Effector memory CD8-positive, alpha-beta T cell (primary cell): ENCODE measurements at regions not wholly inside any gene's neighbourhood (a gene's known extent, or its start where the extent isn't known, plus 50 kb on each side); places are given as distances from the start of the nearest gene placed in this dataset.

Source experiments
- ATAC-seq: fragments of 150-1000 bp; cut with Tn5 transposase; replicated peaks from 2 replicates; pipeline ENCODE4 v1.10.0; 2021; ENCODE audit warnings: mild to moderate bottlenecking, moderate library complexity
- DNase-seq, 3 experiments: peaks; one replicate each; pipeline ENCODE4 v3.0.0; 2021
- H3K27ac Mint-ChIP-seq, 2 donors: one replicate each; pipeline ENCODE4 v1.8.0; 2022; ENCODE audit warnings: mild to moderate bottlenecking in 2 of 2, mixed read lengths in 2 of 2, moderate library complexity in 2 of 2
- H3K27me3 Mint-ChIP-seq, 2 donors: one replicate each; pipeline ENCODE4 v1.8.0; 2022; ENCODE audit warnings: mixed read lengths in 2 of 2
- H3K36me3 Mint-ChIP-seq: one replicate; pipeline ENCODE4 v1.8.0; 2022; ENCODE audit warnings: mild to moderate bottlenecking, moderate library complexity, mixed read lengths; ENCODE audit not compliant: insufficient read depth
- H3K4me1 Mint-ChIP-seq, 2 donors: one replicate each; pipeline ENCODE4 v1.8.0; 2022; ENCODE audit warnings: low read depth in 2 of 2, mixed read lengths in 2 of 2
- H3K4me3 Mint-ChIP-seq, 2 donors: one replicate each; pipeline ENCODE4 v1.8.0; 2022; ENCODE audit warnings: mild to moderate bottlenecking in 2 of 2, mixed read lengths in 2 of 2, moderate library complexity in 2 of 2
- H3K9me3 Mint-ChIP-seq, 2 donors: one replicate each; pipeline ENCODE4 v1.8.0; 2022; ENCODE audit warnings: mixed read lengths in 2 of 2

DNA sequence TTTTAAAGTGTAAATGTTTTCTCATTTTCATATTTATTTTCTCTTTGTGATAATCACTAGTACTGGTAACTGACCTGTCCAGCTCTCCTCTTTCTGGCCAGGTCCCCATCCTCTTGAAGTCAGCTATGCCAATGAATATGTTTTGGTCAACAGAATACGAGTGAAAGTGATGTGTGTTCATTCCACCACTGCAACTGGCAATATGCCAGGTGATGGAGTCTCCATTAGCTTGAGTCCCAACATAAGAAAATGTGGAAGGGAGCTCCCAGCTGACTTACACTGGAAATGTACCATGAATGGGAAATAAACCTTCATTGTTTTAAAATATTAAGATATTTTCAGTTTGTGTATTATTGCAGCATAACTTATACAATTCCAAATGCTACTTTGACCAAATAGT is 75.8 kb downstream of the CCDC34 start:
- H3K27me3 Mint-ChIP-seq = peaks cover 0 to 19% of the 10 kb centered on the region in 2 donors
- no peak overlapping the region for H3K27ac Mint-ChIP-seq
- H3K4me3 Mint-ChIP-seq = no peak overlapping the region
- no peak for ATAC-seq
- peaks cover 4% of the 10 kb centered on the region for H3K36me3 Mint-ChIP-seq
- H3K4me1 Mint-ChIP-seq = no peaks in the 10 kb centered on the region
- no peak for DNase-seq
- H3K9me3 Mint-ChIP-seq = peaks cover 4 to 5% of the 10 kb centered on the region in 2 donors

DNA sequence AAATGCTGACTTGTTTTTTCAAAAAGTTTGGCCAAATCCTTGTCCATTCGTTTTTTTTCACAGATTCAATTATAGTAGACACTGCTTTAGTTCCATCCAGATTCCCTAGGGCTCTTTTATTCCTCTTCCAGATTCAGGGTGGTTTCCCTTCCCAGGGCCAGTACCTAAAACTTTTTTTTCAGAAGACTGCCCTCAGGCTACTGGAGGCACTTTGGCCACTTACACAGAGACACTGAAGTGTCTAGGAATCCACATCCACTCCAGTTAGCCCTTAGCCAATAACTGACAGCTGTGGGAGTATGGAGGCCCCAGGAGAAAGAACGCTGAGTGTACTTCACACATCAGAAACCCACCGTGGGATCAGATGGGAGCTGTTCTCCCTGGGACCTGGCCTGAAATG is 77.3 kb downstream of the CCDC34 start:
- no peak for ATAC-seq
- Mint-ChIP-seq H3K4me1 (peaks cover 0 to 2% of the 10 kb centered on the region in 2 donors), H3K27ac (no peak overlapping the region), H3K9me3 (peaks cover 0 to 5% of the 10 kb centered on the region in 2 donors), H3K36me3 (peaks cover 4% of the 10 kb centered on the region), H3K4me3 (no peak overlapping the region), H3K27me3 (peaks cover 0 to 14% of the 10 kb centered on the region in 2 donors)
- DNase-seq = no peak

DNA sequence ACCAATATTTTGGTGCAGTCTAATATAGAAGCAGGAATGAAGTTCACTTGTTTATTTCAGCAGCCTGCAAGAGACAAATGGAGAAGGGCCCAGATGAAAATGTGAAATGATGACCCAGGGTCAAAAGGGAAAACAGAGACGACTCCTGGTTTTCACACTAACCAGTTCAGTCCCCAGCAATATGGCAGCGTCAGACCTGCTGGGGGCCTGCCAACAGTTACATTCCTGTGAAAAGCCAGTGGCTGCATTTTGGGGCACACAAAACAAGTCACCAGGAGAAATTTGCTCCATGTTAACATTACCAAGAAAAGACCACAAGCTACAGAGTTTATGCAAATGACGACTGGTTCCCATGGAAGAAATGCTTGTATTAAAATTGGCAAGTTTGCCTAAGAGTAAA is 80.2 kb downstream of the CCDC34 start:
- DNase-seq (no peak), ATAC-seq (no peak)
- H3K4me3 Mint-ChIP-seq = no peak overlapping the region
- H3K27me3 Mint-ChIP-seq = no peaks in the 10 kb centered on the region
- no peaks in the 10 kb centered on the region for H3K9me3 Mint-ChIP-seq
- H3K27ac Mint-ChIP-seq = no peak overlapping the region
- H3K4me1 Mint-ChIP-seq = peaks cover 0 to 2% of the 10 kb centered on the region in 2 donors
- H3K36me3 Mint-ChIP-seq = peaks cover 4% of the 10 kb centered on the region

DNA sequence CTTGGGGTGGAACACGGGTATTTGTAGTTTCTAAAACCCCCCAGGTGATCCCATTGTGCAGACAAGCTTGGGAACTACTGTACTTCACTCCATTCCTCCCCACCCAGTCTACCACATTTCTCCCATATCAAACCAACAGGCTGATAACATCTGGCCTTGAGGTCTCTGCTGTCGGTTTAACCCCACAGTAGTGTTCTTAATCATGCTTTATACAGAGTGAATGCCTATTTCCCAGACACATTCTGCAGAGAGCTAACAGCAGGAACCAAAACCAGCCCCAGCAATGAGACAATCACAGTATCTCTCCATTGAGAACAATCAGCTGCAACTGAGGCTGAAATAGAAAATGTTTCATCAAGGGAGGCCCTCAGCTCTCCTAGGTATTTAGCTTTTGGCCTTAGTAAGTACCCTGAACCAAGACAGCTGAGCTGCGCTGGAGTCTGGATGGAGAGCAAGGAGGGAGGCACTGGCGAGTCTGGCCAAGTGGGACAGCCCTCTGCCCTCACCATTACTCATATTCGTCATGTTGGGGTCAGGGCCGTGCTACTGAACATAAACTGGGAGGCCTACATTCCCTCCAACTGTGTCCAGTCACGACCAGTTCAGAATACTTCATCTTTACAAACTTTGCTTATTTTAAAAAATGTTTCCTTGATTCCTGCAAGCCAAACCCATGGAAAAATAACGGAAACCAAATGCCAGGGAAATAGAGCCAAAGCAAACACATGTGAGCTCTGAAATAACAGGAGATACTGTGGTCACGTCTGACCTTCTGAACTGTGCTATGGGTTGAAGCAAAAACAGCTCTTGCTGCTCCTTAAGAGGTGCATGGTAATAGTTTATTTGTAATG is 81.0 kb downstream of the CCDC34 start:
- DNase-seq (no peak), ATAC-seq (no peak)
- H3K4me1 Mint-ChIP-seq = peaks cover 0 to 2% of the 10 kb centered on the region in 2 donors
- H3K9me3 Mint-ChIP-seq = no peaks in the 10 kb centered on the region
- H3K27me3 Mint-ChIP-seq = no peaks in the 10 kb centered on the region
- H3K4me3 Mint-ChIP-seq = no peak overlapping the region
- H3K36me3 Mint-ChIP-seq = peaks cover 4% of the 10 kb centered on the region
- H3K27ac Mint-ChIP-seq = no peak overlapping the region

DNA sequence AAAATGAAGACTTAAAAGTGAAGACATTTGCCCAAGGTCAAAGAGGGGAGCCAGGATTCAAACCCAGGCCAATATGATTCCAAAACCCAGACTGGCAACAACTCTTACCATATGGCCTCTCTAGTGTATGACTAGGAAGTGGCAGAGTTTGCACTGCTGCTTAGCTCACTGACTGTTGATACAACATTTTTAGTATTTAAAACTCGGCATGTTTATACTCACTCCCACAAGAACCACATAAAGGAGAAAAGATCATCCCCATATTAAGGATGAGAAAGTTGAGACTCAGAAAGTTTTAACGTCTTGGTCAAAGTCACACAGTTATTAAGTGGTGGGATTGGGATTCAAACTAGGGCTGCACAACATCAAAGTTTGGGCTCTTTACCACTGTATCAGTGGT is 81.7 kb downstream of the CCDC34 start:
- DNase-seq = no peak
- no peaks in the 10 kb centered on the region for H3K27me3 Mint-ChIP-seq

DNA sequence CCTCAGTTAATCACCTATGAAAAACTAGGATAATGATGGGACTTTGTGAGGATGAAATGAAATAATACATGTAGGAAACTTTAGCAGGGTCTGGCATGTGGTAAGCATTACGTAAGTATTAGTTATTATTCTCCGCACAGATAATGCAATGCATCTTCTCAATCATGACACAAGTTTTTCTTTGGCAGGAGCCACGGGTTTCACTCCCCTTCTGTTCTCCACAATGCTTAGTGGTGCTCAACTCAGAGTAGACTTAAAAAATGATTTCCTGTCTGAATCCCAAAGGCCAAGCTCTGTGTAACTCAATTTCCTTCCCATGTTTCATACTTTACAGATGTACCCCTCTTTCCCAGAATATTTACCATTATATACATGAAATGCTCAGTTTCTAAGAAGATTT is 82.9 kb downstream of the CCDC34 start:
- Mint-ChIP-seq H3K4me1 (peaks cover 0 to 2% of the 10 kb centered on the region in 2 donors), H3K27ac (no peak overlapping the region), H3K36me3 (peaks cover 4% of the 10 kb centered on the region), H3K4me3 (no peak overlapping the region), H3K27me3 (no peaks in the 10 kb centered on the region), H3K9me3 (no peaks in the 10 kb centered on the region)
- DNase-seq (no peak), ATAC-seq (no peak)

More for the DNA sequence above, 81.7 kb downstream of the CCDC34 start:
- Mint-ChIP-seq H3K27ac (no peak overlapping the region), H3K9me3 (no peaks in the 10 kb centered on the region), H3K36me3 (peaks cover 4% of the 10 kb centered on the region), H3K4me3 (no peak overlapping the region), H3K4me1 (peaks cover 0 to 2% of the 10 kb centered on the region in 2 donors)
- ATAC-seq = no peak

DNA sequence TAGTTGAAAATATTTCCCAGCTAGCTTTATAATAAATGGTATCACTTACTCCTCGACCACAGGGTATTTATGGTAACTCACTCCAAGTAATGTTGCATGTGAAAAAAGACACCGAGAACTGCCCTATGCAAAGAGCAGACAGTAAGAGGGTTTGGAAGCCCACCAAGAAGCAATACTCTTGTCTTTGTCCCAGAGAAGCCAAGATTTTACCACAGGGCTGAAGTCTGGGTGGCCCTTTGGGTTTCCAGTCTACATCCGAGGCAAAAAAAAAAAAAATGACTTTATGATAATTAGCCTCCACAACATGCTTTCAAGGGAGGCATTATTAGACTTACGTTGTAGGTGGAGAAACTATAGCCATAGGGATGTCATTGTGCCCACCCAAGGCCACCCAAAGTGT is 83.6 kb downstream of the CCDC34 start:
- ATAC-seq (no peak), DNase-seq (no peak)
- H3K4me1 Mint-ChIP-seq = peaks cover 0 to 2% of the 10 kb centered on the region in 2 donors
- H3K9me3 Mint-ChIP-seq = no peaks in the 10 kb centered on the region
- no peak overlapping the region for H3K27ac Mint-ChIP-seq
- no peaks in the 10 kb centered on the region for H3K27me3 Mint-ChIP-seq
- no peak overlapping the region for H3K4me3 Mint-ChIP-seq
- H3K36me3 Mint-ChIP-seq = no peaks in the 10 kb centered on the region

DNA sequence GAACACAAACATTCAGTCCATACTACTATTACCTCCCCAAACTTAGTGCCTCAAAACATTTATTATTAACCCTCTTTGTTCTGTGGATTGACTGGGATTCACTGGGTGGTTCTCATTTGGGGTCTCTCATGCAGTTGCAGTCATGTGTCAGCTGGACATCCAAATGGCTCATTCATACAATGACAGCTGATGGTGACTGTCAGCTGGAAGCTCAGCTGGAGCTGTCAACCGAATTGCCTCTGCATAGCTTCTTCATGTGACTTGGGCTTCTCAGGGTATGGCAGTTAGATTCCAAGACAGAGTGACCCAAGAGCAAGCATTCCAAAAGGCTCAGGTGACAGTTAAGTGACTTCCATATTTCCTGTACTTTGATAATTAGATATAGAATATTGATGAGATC is 85.2 kb downstream of the CCDC34 start:
- H3K27me3 Mint-ChIP-seq = peaks cover 0 to 6% of the 10 kb centered on the region in 2 donors
- no peaks in the 10 kb centered on the region for H3K36me3 Mint-ChIP-seq
- no peak for ATAC-seq
- no peak overlapping the region for H3K27ac Mint-ChIP-seq
- H3K4me3 Mint-ChIP-seq = no peak overlapping the region
- peaks cover 0 to 2% of the 10 kb centered on the region in 2 donors for H3K4me1 Mint-ChIP-seq
- DNase-seq = no peak
- no peaks in the 10 kb centered on the region for H3K9me3 Mint-ChIP-seq

DNA sequence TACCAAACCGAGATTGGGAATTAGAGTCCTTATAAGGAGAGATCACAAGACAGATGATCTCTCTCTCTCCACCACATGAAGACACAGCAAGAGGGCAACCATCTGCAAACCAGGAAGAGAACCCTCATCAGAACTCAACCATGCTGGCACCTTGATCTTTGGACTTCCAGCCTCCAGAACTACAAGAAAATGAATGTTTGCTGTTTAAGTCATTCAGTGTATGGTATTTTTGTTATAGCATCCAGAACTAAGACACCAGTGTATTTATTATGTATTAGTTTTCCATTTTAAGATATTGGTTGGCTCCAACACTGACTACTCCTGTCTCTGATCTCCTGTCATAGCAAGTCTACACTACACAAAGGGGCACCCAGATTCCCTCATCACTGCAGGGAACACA is 86.9 kb downstream of the CCDC34 start:
- ATAC-seq = no peak
- Mint-ChIP-seq H3K27ac (no peak overlapping the region), H3K36me3 (no peaks in the 10 kb centered on the region), H3K4me1 (no peaks in the 10 kb centered on the region), H3K9me3 (peaks cover under 1 to 1% of the 10 kb centered on the region in 2 donors), H3K27me3 (peaks cover 0 to 10% of the 10 kb centered on the region in 2 donors), H3K4me3 (no peak overlapping the region)
- DNase-seq = no peak

DNA sequence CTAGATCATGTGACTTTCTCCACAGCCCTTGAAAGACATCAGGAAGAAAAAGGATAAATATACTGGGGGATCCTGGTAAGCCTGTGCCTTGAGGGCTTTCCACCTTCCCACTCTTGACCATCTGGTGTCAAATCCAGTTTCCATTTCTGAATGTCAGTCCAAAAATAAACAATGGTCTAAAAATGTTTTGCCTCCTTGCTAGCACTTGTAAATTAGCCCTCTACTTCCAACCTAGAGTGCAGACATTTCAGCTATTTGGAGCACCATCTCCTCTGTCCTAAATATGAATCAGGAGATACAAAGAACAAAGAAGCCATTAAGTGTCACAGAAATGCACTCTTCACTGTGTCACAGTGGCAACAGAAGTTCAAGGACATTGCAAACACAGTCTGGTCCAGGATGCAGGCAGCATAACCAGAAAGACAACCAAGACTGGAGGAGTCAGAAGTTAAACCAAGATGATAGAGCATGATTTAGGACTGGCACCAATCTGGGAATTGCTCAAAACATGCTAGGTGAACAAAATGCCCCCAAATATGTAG is 88.1 kb downstream of the CCDC34 start:
- no peak for ATAC-seq
- DNase-seq = no peak

DNA sequence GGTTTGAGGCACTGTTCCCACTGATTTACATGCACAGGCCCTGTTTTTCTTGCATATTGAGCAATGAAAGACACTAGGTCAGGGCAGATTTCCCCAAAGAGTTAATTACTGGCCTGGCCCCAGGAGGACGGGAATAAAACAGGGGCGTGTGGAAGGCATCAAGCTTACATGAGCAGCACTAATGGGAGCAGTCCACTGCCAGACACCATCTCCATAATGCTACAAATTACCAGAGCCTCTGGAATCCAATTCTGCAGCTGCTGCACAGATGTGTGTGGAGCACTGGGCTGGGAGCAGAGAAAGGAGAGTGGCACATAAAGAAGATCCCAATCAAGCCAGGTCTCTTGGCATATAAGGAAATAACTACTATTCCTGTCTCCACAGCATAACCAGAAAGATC is 96.9 kb downstream of the CCDC34 start:
- Mint-ChIP-seq H3K36me3 (no peaks in the 10 kb centered on the region), H3K27me3 (no peaks in the 10 kb centered on the region), H3K4me3 (no peak overlapping the region), H3K9me3 (peaks cover 3 to 23% of the 10 kb centered on the region in 2 donors), H3K4me1 (no peaks in the 10 kb centered on the region), H3K27ac (no peak overlapping the region)
- DNase-seq (no peak), ATAC-seq (no peak)

More for the DNA sequence above, 88.1 kb downstream of the CCDC34 start:
- Mint-ChIP-seq H3K27ac (no peak overlapping the region), H3K36me3 (no peaks in the 10 kb centered on the region), H3K27me3 (peaks cover 0 to 10% of the 10 kb centered on the region in 2 donors), H3K4me3 (no peak overlapping the region), H3K4me1 (no peaks in the 10 kb centered on the region), H3K9me3 (peaks cover 1 to 12% of the 10 kb centered on the region in 2 donors)

DNA sequence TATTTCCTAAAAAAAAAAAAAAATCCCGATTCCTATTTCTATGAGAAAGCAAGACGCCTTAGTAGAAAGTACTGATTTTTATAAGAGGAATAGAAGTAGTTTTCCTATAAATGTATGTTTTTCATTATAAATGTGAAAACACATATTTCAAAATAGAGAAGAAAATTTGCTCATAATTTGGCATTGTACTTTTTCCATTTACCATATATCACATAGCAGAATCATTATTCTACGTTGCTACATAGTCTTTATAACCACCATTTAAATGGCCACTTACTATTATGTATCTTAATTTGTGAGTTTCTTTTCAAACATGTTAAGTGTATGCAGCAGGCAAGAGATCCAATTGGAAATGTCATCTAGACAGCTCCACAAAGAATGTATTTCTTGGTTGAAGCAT is 99.0 kb downstream of the CCDC34 start:
- Mint-ChIP-seq H3K4me1 (no peaks in the 10 kb centered on the region), H3K36me3 (no peaks in the 10 kb centered on the region), H3K4me3 (no peak overlapping the region), H3K9me3 (peaks cover 3 to 5% of the 10 kb centered on the region in 2 donors), H3K27me3 (peaks cover 0 to 8% of the 10 kb centered on the region in 2 donors), H3K27ac (no peak overlapping the region)
- DNase-seq = no peak
- ATAC-seq = no peak

DNA sequence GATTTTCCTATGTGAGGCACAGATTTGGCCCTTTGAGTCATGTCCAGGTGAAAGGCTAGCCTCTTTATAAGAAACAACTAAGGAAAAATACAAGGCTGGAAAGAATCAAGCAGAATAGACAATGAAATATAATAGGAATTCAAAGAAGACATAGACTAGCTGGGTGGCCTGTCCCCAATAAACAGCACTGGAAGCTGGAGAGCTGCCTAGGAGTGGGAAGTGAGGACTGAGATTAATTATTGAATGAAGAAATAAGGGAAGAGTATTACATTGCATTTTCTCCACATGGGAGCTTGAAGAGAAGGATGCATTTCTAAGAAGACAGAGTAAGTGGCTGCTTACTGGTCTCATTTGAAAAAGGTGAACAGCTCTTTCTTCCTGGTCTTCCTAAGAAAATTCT is 100.0 kb downstream of the CCDC34 start:
- Mint-ChIP-seq H3K4me3 (no peak overlapping the region), H3K27ac (no peak overlapping the region), H3K36me3 (no peaks in the 10 kb centered on the region), H3K9me3 (peaks cover 3 to 5% of the 10 kb centered on the region in 2 donors), H3K4me1 (no peaks in the 10 kb centered on the region), H3K27me3 (peaks cover 0 to 14% of the 10 kb centered on the region in 2 donors)
- ATAC-seq (no peak), DNase-seq (no peak)

DNA sequence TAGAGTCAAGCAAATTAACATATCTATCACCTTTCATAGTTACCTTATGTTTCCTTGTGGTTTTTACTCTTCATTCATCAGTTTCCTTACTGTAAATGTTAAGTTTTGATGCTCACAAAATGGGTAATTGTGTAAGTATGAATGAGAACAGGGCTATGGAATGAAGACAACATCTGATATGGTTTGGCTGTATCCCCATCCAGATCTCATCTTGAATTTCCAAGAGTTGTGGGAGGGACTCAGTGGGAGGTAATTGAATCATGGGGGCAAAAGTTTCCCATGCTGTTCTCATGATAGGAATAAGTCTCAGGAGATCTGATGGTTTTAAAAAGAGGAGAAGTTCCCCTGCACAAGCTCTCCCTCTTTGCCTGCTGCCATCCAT is 107.6 kb downstream of the CCDC34 start:
- Mint-ChIP-seq H3K36me3 (no peaks in the 10 kb centered on the region), H3K27me3 (peaks cover 10 to 41% of the 10 kb centered on the region in 2 donors), H3K4me3 (no peak overlapping the region), H3K27ac (no peak overlapping the region), H3K9me3 (no peaks in the 10 kb centered on the region), H3K4me1 (no peaks in the 10 kb centered on the region)
- ATAC-seq (no peak), DNase-seq (no peak)
